Effector CD4-positive, alpha-beta T cell (primary cell): ENCODE measurements at regions not wholly inside any gene's neighbourhood (a gene's known extent, or its start where the extent isn't known, plus 50 kb on each side); places are given as distances from the start of the nearest gene placed in this dataset.
"Not testable (repeated sequence)": the region's sequence is repeated elsewhere in the genome, so short reads cannot be mapped to it uniquely, and the experiment has no call there.

Experiments
- DNase-seq: peaks from one replicate; pipeline ENCODE4 v3.0.0-alpha.2; 2020

DNA sequence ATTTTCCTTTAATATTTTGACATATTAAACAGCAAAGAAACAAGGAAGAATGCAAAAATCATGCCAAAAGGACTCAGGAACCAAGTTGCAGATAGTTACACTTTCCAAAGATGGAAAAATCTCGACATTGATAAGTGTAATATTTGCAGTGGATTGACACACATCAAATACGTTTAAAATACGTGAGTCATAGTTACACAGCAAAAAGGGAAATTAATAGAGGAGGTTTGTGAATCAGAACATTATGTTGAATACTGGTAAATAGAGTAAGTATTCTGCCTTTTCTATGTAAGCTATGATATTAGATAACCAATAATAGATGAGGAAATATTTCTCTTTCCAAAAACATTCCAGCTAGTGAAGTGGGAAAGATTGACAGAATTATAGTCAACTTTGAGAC lies 1761.3 kb upstream of the IGFBP7 start:
- DNase-seq = no peak

DNA sequence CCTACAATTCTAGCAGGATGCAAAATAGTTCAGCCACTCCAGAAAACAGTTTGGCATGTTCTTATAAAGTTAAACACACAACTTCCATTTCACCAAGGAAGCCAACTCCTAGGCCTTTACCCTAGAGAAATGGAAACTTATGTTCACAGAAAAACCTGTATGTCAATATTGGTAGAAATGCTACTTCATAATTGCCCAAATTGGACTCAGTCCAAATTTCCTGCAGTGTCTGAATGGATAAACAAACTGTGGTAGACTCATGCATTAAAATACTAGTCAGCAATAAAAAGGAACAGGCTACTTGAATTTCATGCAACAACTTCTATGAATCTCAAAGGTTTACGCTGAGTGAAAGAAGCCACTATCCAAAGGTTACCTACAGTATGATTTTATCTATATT lies 1738.8 kb upstream of the IGFBP7 start:
- DNase-seq = no peak

DNA sequence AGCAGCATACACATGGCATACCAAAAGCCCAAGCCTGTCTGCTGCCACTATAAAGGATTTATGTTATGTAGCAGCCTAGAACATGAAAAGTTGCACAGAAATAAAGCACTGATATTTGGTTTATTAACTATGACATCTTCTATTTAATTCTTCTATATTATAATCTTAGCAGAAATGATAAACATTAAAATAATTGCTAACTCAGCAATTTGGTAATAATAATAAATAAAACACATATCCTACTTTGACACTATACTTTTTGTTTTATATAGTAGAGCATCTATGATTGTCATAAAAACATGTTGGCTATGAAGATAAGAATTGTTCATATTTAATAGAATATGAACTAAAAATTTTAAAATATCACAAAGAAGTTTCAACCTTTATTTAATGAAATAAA lies 1733.3 kb upstream of the IGFBP7 start:
- DNase-seq = no peak

DNA sequence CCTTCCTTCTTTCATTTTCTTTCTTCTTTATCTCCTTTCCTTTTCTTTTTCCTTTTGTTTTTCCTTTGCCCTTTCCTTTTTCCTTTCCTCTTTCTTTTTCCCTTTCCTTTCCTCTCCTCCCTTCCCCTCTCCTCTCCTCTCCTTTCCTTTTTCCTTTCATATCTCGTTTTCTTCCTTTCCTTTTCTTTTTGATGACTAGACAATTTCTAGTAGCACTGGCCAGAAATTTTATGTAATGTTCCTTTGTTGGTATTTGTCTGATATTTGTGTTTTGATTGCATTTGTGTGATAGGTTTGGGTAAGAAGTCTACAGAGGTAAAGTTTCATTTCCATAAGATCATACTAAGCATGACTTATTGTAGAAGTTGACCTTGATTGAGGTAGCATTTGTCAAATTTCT lies 1722.9 kb upstream of the IGFBP7 start:
- DNase-seq = no peak

DNA sequence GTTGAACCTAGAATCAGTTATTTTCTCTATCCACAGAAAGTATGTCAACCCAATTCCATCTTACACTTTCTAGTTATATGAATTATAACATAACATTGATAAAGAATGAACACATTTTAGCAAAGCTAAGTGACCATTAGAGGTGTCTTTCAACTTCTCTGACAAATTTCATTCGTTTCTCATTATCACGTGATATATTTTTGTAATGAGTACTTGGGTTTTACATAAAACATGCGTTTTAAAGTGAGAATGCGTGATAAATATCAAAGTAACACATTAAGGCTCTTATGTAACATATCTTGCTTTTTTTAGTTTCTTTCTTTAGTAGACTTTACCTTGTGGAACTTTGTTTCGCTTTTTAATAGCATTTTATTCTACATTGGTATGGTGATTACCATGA lies 1715.1 kb upstream of the IGFBP7 start:
- DNase-seq = no peak

DNA sequence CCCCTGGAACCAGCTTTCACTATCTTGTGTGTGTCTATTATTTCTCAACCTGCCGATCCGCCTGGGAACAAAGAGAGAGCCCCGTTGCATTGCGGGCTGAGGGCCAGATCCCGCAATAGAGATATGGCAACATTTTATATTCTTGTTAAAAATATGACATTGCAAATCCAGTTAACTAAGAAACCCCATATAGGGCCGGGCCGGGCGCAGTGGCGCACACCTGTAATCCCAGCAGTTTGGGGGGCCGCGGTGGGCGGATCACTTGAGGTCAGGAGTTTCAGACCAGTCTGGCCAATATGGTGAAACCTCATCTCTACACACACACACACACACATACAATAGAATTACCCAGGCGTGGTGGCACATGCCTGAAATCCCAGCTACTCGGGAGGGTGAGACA lies 1708.4 kb upstream of the IGFBP7 start:
- DNase-seq = not testable (repeated sequence)

DNA sequence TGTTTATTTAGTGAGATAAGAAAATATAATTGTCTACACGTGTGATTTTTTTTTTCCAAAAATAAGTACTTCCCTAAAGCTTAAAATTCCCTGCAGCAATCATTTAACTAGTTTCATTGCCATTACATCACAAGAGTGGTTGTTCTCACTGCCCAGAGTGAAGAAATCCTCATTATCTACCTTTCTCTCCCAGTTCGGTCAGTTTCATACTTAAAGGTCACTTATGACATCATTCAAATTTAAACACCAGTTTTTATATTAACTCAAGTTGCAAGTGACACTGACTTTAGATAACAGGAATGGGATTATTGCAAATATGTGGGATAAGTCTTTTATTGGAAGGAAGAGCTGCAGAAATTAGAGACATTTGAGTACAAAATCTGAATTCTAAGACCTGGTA lies 1699.8 kb upstream of the IGFBP7 start:
- no peak for DNase-seq

DNA sequence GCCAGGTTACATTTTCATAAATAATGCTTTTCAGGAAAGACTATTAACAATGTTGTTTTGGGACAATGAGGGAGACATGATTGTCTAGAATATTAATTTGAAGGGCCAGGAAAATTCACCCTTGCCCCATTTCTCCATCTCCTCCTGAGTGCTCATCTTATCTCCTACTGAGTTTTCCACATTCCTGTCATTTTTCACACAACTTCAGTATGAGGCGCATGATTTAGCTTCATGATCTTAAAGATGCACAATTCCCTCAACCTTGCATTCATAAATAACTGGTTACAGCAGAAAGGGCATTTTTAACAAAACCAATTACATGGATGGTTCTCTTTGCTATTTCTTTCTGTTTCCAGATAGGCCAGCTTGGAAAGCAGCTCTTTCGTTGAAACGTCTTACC lies 1699.2 kb upstream of the IGFBP7 start:
- no peak for DNase-seq

DNA sequence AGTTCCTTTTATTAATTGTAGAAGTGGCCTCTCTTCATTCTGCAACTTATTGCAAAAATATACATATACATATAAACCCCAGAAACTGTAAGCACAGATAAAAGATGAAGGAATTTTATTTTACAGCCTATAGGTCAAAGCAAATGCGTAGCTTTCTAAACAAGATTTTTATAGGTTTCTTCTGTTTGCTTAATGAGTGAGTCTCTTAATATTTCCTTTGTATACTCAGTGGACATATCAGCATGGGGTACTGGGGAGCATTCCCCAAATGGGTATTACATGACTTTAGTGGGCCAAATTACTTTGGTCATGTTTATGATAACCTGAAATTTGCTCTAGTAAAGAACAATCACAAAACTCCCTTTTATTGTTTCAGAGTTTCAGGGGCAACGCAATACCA lies 1698.6 kb upstream of the IGFBP7 start:
- DNase-seq = no peak

DNA sequence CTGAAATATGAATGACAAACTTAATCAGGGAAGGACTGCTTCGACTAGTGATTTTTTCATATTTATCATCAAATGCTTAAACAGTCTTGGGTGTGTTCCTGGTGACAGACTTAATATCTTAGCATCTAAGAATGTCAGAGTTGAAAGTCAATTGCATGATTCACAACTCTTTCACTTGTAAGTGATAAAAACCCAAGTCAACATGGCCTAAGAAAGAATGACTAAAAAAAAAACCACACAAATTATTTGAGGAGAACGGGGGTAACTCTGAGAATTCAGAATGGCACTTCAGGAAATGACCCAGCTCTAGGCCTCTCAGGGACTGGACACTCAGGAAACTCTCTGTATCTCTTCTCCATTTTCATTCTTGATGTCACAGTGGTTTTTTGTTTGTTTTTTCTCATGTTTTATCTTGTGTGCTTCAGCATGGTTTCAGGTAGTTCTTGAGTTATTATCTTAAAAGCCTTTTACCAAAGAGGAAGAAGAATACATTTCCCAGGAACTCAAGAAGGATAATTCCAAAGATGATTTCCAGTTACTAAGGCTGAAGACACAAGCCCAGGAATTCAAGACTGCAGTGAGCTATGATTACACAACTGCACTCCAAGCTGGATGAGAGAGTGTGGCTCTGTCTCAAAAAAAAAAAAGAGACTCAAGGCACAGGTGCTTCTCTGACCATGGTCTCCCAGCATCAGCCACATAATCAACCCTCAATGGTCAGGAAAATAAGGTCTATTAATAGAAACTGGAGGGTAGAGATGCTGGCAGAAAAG lies 1697.8 kb upstream of the IGFBP7 start:
- DNase-seq = no peak

DNA sequence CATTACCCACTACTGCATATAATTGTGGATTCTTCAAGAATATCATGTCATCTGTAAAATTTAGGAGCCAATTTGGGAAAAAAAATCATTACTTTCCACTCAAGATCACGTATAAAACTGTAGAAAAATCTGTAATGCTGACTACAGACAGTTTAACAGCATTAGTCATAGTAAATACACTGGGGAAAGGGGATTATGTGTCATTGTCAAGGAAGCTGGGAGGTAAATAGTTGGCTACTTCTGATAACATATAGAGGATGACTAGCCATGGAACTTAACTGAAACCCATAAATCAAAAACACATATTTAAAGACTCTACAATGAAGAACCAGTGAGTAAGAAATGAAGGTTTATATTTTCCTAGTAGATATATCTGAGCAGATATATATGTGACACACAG lies 1666.4 kb upstream of the IGFBP7 start:
- DNase-seq = no peak

DNA sequence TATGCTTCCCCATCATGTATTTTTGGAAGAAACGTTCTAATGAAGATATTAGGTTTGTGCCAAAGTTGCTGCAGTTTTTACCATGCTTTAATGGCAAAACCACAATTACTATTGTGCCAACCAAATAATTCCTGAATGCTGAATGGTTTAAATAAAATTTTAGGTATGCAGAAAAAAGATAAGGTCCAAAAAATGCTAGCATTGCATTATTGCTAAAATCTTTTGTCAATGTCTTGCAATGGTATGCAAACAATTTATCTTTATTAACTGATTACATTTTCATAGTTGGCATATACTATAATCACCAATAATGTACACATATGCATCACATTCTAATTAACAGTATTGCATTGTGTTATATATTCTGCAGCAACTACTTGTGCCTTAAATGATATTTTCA lies 1657.4 kb upstream of the IGFBP7 start:
- DNase-seq = no peak

DNA sequence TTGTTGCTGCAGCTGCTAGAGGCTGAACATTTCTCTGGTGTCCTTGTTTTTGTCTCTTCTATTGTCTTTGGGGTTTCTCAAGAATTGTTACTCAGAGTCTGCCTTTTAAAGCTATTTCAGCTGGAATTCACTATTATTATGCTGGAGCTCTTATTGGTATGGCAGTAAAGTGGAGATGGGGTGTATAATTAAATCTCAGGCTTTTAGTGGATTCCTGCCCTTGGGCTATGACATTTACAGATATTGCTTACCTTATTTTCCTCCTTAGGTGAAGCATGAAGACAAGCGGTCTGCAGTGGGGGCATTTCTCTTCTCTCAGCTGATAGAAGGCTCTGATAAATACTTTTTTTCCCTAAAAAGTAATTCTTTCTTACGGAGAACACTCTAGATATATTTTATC lies 1656.6 kb upstream of the IGFBP7 start:
- DNase-seq = no peak

DNA sequence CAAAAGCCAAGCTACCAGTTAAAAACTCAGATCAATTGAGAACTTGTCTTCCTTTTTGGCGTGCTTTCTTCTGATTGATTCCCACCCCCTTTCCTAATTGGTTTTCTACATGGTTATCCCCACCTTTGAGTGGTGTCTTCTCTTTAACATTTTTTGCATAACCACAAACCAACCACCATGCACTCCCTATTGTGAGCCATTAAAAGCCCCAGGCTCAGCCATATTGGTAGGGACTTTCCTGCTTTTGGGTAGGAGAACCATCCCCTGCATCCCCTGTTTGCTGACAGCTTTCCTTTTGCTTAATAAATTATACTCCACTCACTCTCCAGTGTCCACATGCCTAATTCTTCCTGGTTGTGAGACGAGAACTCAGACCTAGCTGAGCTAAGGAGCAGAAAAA lies 1651.4 kb upstream of the IGFBP7 start:
- DNase-seq = no peak

DNA sequence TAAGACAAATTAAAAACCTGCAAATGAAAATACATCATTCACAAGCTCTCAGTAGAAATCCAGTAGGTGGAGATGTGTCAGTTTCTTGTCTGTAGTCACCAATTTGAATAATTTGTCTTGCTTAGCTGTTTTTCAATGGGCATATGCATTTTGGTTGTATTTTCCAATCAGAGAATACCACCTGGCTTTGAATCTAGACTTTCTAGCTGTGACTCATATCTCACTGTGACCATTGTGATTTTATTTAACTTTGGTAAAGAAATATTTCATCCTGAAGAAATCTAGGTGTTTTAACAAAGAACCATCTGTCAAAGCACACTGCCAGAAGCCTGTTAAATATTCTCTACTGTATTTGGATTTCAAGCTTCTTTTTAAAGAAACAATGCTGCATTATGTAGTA lies 1650.6 kb upstream of the IGFBP7 start:
- no peak for DNase-seq

DNA sequence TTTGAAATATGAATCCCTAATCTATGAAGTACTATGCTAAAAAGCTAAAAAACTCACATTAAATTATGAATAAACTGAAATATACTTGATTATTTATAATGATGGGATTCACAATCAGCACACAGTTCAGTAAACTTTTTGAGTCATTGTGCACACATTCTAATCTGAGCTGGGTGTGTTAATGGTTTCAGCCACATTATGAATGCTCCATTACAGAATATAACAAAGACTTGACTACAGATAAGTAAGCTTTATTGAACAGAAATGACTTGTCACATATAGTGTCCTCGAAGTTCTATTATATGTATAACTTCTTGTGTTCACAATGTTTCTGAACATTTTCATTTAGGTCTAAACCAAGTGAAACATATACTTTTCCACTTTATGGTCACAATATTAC lies 1649.9 kb upstream of the IGFBP7 start:
- no peak for DNase-seq

DNA sequence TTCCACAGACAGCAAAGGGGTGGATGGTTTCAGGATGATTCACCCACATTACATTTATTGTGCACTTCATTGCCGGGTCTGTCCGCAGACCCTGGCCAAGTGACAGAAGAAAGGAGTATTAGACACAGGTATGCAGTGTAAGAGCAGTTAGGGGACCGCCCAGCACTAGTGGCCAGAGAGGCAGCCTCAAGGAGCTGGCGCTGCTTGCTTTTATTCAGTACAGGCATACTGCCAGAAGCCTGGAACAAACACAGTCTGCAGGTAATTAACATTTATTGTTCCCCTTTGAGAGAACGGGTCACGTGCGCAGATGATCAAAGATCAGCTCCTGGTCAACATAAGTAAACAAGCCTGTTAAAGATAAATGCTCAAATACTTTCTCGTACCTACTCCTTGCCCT lies 1639.0 kb upstream of the IGFBP7 start:
- DNase-seq = no peak

DNA sequence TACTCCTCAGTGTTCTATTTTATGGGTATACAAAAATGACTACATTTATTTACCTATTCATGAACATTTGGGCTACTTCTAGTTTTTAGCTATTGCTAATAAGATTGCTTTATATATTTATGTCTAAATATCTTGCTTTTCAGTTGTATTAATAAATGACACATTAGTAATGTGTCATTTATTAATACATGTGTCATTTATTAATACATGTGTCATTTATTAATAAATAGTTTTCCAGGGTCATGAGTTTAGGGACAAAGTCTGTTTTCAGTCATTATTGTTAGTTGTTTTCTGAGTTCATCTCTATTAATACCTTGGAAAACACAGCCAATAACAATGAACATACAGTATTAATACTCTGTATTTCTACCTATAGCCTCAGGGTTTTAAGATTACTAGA lies 1630.7 kb upstream of the IGFBP7 start:
- no peak for DNase-seq

DNA sequence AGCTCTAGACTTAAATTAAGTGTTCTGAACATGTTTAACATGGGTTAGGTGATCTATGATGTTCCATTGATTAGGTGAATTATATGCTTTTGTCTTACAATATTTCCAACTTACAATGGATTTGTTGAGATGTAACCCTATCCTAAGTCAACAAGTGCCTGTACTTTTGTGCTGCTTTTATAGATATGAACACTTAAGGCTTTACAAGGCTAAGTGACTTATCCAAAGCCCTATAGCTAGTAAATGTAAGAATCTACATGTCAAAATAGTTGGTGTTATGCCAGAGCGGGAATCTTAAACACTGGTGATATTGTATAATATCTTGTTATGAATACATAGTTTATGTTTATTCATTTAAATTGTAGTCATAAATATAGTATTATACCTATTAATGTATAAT lies 1629.1 kb upstream of the IGFBP7 start:
- no peak for DNase-seq

DNA sequence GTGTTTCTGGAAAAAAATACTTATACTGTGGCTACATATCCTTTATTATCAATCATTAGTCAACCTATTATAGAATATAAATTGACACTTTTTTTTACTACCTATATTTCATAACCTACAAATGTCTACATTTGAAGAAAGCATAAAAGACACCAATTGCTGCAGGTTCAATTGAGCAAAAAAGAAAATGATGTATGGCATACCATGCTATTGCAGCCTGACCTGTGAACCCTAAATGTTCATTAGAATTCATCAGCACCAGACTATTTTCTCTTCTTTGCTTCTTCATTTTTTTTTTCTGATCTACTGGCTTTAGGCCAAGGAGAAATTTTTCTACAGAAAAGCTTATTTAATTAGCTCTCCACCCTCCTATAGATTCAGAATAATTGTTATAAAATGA lies 1628.2 kb upstream of the IGFBP7 start:
- DNase-seq = no peak

DNA sequence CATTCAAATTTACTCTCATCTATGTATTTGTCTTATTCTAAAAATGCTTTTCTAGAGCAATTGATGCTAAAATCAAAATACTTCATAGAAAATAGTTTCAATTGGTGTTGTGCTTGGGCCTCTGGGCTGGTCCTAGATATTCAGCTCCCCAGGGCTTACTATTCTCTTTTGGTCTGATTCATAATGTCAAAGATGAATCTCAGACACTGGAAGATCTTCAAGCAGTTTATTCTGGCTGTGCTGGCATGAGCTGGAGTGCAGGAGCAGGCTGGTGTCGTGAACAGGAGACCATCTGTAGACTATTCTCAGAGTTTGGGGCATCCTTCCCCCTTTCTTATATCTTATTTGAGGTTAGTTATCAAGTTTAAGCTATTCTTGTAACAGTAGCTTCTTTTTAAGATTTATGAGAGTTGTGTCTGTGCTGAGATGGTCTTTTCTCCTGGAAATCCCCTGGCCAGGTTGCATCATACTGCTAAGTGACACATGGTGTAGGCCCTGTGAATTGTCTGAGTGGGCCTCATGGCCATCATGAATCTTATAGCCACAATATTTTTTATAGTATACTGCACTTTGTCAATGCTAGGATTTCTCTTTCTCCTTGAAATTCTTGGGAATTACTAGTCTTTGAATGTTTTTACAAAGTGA lies 1624.0 kb upstream of the IGFBP7 start:
- DNase-seq = no peak

DNA sequence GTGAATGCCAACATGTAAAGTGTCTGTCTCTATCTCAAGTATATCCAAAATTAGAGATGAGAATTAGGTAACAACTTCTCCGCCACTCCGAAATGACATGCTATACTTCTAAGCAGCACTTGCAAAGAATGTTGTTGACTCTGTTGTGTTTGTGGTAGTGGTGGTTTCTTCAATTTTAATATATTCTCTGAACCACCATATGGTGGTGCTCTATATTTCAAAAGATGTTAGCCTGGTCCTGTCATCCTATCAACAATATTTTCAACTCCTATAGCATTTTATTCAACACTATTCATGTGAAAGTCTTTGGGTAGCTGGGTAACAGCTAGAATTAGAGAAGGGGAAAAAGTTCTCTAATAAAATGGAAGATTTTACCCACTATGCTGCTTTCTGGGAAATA lies 1622.8 kb upstream of the IGFBP7 start:
- no peak for DNase-seq

DNA sequence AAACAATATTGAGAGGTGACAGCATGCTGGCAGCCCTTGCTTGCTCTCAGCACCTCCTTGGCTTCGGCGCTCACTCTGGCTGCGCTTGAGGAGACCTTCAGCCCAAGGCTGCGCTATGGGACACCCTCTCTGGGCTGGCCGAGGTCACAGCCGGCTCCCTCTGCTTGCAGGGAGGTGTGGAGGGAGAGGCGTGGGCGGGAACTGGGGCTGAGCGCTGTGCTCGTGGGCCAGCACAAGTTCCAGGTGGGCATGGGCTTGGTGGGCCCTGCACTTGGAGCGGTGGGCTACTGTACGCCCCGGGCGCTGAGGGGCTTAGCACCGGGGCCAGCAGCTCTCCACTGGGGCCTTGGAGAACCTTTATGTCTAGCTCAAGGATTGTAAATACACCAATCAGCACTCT lies 1613.8 kb upstream of the IGFBP7 start:
- no peak for DNase-seq

DNA sequence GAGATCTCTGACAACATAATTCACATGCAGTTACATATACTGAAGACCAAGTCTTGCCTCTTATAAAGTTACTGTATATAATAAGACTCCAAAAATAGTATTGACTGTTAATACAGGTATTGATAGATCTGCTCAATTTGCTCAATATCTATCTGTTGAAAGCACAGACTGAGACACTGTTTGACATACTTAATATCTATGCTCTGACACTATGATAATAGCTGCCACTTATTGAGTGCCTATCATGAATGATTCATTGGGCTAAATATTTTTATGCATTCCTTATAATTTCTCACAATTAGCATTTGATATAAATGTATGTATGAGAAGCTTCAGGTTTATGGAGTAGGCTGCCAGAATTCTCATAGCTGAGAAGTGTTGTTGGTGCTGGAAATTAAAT lies 1600.9 kb upstream of the IGFBP7 start:
- no peak for DNase-seq

DNA sequence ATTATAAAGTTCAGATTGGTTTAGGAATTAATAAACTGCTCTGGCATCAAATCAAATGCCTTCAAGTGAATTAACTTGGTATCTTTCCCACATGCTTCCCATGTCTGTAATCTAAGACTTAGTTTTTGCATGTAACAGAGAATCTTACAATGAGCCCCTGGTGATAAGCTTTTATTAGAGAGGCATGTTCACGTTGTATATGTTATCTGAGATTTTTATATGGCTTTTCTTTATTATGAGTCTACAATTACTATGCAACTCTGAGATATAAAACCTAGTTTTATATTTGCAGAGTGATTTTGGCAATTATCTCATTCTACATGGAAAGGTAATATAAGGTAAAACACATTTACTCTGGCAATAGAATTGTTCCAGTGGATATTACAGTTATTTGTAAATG lies 1578.4 kb upstream of the IGFBP7 start:
- DNase-seq = no peak
